GM19328 (cell line): ENCODE measurements at regions not wholly inside any gene's neighbourhood (a gene's known extent, or its start where the extent isn't known, plus 50 kb on each side); places are given as distances from the start of the nearest gene placed in this dataset.
"Not testable (repeated sequence)": the region's sequence is repeated elsewhere in the genome, so short reads cannot be mapped to it uniquely, and the experiment has no call there.

Experiments used
- ATAC-seq: cut with Tn5 transposase; IDR thresholded peaks from one replicate; pipeline ENCODE4 v1.9.1; 2021; ENCODE audit warnings: mild to moderate bottlenecking, moderate library complexity; ENCODE audit not compliant: unreplicated experiment

DNA sequence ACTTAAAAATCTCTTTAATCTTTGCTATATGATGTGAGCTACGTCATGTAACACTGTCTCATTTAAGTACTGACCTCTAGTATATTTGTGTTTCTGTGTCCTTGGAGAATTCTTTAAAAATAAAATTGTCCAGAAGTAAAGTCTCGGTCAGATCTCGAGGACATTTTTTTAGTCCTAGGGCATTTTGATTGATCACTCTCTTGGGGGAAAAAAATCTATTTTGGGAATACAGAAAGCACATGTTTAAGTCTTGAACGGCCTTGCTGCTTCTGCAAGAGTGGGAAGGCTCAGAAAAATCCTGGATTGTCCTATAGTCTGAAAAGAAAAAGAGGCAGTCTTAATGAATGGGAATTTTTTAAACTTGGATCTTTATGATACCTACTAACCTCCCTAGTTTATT, 234.3 kb downstream of the UTRN start:
- ATAC-seq = no peak

DNA sequence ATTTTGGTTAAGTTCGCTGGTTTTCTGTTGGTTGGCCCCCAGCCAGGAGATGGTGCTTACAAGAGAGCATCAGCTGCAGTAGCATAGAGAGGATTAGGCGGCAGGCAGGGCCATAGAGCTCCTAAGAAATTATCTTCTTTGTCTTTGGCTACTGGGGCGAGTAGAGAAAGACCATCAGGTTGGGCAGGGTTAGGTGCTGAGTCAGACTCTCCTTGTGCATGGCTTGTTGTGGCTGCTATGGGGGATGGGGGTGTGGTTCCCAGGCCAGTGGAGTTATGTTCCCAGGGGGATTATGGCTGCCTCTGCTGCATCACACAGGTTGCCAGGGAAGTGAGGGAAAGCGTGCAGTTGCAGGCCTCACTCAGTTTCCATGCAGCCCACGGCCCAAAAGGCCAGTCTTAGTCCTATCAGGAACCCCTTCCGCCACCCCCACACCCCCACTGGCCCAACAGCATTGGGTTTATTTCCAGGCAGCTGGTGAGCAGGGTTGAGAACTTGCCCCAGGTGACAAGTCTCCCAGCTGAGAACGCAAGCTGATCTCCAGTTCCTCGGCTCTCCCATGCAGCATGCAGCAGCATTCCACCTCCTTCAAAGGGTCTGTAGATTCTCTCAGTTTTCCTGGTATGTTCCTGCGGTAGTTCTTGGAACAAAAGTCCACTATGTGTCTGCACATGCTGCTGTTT, 243.7 kb downstream of the UTRN start:
- no peak for ATAC-seq

DNA sequence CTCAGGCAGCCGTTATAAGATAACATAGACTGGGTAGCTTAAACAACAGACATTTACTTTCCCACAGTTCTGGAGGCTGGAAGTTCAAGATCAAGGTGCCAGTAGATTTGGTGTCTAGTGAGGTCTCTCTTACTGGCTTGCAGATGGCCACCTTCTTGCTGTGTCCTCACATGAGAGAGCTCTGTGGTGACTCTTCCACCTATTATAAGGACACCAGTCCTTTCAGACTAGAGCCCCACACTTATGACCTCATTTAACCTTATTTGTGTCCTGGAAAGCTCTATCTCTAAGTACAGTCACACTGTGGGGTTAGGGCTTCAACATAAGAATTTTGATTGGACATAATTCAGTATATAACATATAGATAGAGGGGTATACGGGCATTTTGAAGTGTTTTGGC, 245.0 kb downstream of the UTRN start:
- no peak for ATAC-seq

DNA sequence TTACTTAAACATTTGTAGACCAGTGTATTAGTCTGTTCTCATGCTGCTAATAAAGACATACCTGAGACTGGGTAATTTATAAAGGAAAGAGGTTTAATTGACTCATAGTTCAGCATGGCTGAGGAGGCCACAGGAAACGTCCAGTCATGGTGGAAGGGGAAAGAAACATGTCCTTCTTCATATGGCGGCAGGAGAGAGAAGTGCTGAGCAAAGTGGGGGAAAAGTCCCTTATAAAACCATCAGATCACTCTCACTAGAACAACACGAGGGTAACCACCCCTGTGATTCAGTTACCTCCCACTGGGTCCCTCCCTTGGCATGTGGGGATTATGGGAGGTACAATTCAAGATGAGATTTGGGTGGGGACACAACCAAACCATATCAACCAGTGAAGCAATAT, 247.1 kb downstream of the UTRN start:
- ATAC-seq = not testable (repeated sequence)

DNA sequence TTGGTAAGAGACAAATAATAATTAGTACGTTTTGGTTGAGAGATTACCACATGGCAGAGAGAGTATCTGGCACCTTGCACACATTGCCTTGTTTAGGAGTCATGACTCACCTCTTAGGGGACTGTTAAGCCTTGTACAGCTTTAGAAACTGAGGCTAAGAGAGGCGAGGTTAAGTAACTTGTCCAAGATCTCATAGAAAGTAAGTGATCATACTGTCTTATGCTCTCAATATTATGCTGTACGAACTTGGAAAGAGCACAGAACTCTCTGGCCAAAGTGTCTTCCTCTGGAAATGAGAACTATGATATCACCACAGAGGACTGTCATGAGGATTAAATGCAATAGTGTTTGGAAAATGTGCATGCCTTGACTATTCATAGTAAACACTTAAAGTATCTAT, 249.0 kb downstream of the UTRN start:
- ATAC-seq = no peak

DNA sequence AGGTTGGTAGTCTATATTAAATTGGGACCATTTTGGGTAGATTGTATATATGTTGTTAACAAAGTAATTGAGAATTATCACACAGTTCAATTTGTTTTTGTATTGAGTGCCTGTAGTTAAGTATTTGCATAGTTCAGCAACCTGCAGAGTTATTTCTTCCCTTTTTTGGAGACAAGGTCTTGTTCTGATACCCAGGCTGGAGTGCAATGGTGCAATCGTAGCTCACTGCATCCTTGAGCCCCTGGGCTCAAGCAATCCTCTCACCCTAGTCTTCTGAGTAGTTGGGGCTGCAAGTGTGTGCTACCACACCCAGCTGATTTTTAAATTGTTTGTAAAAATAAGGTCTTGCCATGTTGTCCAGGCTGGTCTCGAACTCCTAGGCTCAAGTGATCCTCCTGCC, 250.5 kb downstream of the UTRN start:
- ATAC-seq = no peak

DNA sequence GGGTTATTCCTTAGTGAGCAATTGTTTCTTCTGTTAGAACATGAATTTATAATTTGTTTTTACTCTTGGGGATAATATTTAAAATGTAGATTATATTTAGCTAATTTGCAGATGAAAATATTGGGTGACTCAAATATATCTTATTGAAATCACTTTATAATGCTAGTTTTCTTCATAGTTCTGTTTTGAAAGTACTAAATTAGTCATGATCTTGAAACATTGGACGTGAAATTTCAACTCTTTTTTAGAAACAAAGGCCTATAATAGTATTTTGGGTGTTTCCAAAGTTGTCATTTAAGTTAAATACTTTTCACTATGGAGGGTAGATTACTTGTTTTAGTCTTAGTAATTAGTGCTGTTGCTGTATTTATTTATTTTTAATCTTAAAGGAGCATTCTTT, 250.9 kb downstream of the UTRN start:
- no peak for ATAC-seq

DNA sequence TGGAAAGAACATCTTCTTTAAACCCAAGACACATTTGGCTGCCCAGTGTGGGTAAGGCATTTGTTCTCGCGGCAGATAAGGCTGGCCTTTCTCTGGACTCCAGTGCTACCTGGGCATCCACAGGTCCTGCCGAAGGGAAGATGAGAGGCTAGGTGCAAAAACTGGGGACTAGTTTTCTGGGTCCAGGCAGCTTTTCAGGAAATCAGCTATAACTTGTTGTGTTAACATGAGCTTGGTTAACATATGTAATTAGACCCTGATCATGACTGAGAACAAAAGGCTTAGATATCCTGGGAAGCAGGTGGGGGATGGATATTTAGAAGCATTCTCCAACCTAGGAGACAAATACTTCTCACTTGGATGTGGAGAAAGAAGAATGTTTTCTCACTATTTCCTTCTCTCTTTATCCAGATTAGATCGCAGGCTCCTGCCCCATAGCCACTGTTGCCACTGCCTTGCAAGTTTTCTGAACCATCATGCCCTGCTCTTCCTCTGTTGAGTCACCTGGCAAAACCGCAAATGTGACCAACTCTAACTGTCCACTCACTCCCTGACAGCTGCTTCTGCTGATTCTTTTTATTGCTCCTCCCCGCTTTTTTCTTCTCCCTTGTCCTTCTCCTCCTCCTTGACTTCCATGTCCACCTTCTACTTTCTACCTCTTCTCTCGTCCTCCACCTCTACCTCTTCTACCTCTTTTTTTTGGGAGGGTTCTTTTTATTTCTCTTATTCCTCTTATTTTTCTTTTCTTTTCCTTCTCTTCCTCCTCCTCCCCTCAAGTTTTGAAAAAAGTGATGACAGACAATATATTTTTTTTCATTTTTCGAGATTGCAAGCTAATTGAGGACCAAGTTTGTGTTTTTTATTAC, 258.1 kb downstream of the UTRN start:
- no peak for ATAC-seq

DNA sequence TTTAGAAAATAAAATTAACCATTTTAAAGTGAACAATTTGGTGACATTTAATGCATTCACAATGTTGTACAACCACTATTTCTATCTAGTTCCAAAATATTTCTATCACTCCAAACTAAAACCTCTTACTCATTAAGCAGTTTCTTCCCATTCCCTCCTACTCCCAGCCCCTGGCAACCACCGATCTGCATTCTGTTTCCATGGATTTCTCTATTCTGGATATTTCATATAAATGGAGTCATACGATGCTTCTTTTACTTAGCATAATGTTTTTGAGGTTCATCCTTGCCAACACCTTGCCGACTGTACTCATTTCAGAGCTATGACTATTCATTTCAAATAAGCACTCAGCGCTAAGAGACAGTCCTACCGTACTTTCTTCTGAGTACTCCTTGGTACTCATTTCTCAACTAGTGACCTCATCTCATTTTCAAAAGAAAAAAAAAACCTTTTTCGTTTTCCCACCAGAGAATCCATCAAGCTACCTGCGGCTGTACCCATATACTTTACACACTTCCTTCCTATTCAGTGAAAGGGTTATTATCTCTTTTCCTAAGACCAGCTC, 259.2 kb downstream of the UTRN start:
- ATAC-seq = no peak

DNA sequence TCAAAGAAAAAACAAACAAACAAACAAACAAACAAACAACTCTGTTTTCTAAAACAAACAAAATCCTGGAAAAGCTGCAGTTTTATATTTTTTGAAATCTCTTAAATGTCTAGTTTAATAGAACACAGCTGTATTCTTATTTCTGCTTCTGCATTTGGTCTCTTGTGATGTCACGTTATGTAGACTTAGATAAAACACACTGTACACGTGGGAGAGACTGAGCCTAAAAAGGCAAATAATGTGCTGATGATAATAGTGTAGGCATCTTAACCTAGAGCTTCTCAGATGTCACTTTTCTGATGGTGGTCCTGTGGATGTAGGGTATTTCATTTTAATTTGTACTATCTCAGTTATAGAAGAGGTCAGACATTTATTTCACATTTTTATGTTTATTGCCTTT, 261.7 kb downstream of the UTRN start:
- no peak for ATAC-seq

DNA sequence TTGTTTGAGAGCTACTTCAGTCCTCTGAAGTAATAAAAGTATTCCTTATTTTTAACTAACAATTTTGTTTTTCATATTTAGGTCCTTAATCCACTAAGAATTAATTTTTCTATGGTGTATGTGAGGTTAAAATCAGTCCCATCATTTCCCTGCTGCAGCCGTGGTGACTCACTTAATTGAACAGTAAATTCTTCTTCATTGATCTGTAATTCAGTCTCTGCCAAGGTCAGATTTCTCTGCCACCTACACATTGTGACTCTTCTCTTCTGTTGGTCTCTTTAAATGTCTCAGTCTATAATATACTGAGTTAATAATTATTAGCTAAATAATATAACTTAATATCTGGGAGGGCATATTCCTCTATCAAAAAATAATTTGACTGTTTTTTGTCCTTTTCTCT, 262.3 kb downstream of the UTRN start:
- ATAC-seq = no peak

DNA sequence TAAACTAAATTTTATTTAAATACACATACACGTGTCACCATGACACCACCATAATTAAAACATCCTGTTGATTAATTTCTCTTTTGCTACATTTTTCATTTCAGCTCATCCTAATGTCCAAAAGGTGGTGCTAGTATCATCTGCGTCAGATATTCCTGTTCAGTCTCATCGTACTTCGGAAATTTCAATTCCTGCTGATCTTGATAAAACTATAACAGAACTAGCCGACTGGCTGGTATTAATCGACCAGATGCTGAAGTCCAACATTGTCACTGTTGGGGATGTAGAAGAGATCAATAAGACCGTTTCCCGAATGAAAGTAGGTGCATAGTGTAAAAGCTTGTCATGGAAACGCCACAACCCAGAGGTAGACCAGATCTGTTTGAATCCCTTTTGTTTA, 263.4 kb downstream of the UTRN start:
- ATAC-seq = no peak

DNA sequence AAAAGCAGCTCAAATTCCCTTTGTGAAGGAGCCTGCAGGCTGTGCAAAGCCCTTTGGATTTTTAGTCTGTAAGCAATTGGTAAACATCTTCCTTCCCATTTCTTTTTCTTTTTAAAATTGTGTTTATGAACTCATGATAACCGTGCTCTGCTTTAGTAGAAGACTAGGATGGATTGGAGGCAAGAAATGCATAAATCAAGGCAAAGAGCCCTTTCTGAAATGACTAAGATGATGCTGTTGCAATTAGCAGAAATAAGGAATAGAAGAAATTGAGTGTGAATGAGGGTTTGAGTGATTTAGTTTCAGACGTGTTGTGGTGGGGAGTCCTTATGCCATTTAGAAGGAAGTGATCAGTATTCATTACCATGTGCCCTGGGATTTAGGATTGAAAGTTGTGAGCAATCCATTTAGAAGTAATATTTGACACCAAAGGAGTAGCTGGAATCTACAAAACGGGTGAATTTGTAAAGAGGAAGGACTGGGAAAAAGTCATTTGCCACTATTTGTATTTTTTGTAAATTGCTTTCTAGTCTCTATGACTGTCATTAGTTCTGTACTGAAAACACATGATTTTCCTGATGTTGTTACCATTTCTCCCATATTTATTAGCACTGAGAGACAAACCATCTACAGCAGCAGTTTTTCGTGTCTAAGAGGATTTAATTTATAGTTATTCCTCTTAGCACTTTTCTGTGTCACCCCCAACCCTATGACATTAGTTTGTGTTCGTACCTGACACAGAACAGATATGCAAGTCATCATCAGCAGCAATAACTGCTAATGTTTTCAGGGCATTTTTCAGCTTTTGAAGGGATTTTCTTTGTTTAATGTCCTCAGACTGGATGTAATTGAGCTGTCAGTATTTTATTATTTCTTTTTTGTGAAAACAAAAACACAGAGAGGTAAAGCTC, 265.0 kb downstream of the UTRN start:
- no peak for ATAC-seq

DNA sequence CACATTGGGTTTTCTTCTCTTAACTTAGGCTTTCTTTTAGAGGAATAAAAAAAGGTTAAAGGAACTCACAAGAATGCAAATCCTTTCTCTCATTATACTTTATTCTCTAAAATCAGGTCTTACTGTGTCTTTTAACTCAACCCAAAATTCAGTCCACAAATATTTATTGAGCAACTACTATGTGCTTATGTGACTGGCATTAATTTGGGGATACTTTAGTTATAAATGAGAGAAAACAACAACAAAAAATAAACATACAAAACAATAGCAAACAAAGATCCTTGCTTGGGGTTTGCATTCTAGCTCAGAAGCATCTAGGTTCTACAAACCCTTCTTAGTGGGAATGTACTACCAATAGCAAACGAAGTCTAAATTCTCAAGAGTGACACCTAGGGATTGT, 266.2 kb downstream of the UTRN start:
- ATAC-seq = no peak

DNA sequence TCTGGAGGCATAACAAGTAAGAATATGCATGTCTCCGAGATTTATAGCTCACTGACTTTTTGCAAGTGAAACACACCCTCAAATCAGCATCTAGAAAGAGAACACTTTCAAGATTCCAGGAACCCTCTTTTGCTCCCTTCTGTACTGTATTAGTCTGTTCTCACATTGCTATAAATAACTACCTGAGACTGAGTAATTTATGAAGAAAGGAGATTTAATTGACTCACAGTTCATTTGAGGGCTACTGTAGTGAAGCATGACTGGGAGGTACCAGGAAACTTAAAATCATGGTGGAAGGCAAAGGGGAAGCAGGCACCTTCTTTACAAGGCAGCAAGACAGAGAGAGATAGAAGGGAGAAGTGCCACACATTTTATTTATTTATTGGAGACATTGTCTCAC, 269.9 kb downstream of the UTRN start:
- ATAC-seq = no peak

DNA sequence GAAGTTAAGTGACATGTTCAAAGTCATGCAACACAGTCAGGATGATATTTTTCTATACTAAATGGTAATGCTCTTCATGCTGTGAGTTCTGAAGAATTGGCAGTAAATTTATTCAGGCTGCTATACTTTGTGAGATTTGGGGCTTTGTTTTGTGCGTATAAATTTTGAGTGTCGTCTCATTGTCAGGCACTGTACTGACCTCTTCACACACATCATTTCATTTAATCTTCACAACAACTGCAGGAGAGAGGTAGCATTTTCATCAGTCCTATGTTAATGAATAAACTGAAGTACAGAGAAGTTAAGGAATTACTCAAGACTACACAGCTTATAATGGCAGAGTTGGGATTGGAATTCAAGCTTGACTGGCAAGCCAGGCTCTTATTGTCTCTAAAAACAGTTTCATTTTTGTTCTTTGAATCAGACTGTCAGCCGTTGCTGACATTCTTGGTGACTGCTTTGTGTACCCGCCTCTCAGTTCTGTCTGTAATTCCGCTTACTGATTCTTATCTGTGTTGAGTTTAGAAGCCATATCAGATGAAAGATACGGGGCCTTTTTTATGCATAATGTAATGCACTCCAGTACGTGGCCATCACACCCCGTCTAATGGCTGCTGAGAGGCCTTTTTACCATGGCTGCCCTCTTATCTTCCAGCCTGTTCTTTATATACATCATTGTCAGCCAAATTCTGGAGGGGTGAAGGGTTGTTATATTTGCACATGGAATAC, 274.9 kb downstream of the UTRN start:
- ATAC-seq = no peak

DNA sequence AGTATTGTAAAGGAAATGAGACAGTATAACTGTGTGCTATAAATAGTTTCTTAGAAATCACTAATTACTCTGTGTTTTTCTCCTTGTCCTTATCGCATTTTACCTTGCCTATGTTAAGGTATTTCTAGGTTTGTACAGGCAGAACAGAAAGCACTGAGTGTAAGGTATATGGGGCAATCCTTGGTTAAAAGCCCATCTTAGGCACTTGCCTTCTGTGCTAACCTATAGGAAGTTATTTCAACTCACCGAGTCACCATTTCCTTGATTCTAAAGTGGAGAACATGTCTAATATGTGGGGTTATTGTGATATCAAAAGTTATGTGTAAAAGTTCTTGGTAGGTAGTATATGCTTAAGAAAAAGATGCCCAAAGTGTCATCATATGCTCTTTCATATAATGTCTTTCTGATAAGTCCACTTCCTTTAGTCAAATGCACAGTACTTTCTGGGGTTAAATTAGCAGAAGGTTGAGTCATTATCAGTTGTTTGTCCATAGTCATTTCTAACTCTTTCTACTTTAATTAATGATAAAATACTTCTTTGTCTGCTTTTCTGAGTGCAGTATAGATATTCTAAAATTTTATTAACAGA, 276.4 kb downstream of the UTRN start:
- no peak for ATAC-seq

DNA sequence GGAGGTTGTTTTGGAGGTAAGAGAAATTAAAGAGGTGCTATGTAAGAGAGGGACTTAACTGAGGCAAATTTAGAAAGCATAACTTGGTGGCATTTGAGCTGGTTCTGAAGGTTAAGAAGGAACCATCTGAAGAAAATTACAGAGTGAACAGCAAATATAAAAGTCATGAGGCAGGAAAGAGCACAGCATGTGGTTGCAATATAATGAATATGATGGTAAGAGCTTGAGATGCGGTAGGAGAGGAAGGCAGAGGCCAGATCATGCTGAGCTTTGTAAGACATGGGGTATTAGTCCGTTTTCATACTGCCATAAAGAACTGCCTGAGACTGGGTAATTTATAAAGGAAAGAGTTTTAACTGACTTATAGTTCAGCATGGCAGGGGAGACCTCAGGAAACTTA, 279.1 kb downstream of the UTRN start:
- ATAC-seq = no peak

DNA sequence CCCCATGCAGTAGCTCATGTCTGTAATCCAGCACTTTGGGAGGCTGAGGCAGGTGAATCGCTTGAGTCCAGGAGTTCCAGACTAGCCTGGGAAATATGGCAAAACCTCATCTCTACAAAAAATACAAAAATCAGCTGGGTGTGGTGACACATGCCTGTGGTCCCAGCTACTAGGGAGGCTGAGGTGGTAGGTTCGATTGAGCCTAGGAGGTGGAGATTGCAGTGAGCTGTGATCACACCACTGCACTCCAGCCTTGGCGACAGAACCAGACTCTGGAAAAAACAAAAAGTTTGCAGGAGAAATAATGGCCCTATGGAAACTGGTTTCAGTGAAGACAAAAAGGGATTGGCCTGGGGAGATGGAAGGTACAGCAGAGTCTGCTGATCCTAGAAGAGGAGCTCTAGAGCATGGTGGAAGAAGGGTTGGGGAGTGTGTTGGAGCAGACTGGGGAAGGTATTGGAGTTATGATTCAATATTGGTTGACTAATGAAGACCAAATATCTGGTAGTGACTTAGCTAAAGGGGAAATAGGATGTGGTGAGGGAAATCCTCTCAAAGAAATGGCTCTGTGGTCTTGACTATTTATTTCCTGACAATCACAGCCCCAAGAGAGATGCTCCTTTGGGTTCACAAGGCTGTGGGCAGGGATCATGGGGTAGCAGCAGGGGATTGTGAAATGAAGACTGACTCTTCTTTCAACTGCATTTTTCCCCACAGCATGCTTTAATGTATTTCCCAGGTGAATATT, 281.9 kb downstream of the UTRN start:
- no peak for ATAC-seq
